ENCODE measurements at regions not wholly inside any gene's neighbourhood (a gene's known extent, or its start where the extent isn't known, plus 50 kb on each side); places are given as distances from the start of the nearest gene placed in this dataset.

- TF ChIP-seq CTCF (IDR thresholded peaks at IDR 0.05; ENCODE audit: control extremely low read depth in 1 of 3, insufficient read depth in 1 of 3, low read depth in 1 of 3, low read length in 3 of 3) (no peak), EP300 (IDR thresholded peaks at IDR 0.05; ENCODE audit: borderline replicate concordance in 1 of 2, low read depth in 2 of 2, low read length in 2 of 2) (no peak)
Measured at GRCh38 chr2:172285010-172285621, 142.3 kb upstream of the ITGA6 start.
